ENCODE measurements at regions not wholly inside any gene's neighbourhood (a gene's known extent, or its start where the extent isn't known, plus 50 kb on each side); places are given as distances from the start of the nearest gene placed in this dataset.

- no peak for TF ChIP-seq CTCF (IDR thresholded peaks at IDR 0.05; ENCODE audit: low read depth, low read length)
- no peak for TF ChIP-seq POLR2A (IDR thresholded peaks at IDR 0.05; ENCODE audit: extremely low read depth, insufficient read length)
These were observed 297.6 kb downstream of the IL15 start for GRCh38 chr4:141933978-141934377.

Measured in NB4 (cell line).